Lower leg skin (tissue), 4 donors: ENCODE measurements at regions not wholly inside any gene's neighbourhood (a gene's known extent, or its start where the extent isn't known, plus 50 kb on each side); places are given as distances from the start of the nearest gene placed in this dataset.

ENCODE experiments used
- DNase-seq, 2 donors: peaks; one replicate each; pipeline ENCODE4 v3.0.0-alpha.2; 2019; ENCODE audit warnings: low spot score in 2 of 2
- H3K4me3 ChIP-seq: fragments of 200-600 bp; sonication (generic); 2 replicates; pipeline ENCODE4 v1.5.1; 2017; ENCODE audit warnings: mild to moderate bottlenecking, low read depth; ENCODE audit not compliant: poor library complexity, severe bottlenecking
- CTCF ChIP-seq, 3 donors: fragments of 450-650 bp; IDR thresholded peaks; one replicate each; pipeline ENCODE4 v1.5.1; 2016; ENCODE audit warnings: antibody characterized with exemption in 3 of 3, mild to moderate bottlenecking in 3 of 3, moderate library complexity in 2 of 3
- POLR2A ChIP-seq, 2 donors: fragments of 450-650 bp; IDR thresholded peaks; one replicate each; pipeline ENCODE4 v1.6.1; 2016 to 2017; ENCODE audit warnings: antibody characterized with exemption in 2 of 2, mild to moderate bottlenecking in 1 of 2, moderate library complexity in 1 of 2
- WGBS, 2 donors: methylation state at CpG; one replicate each; pipeline ENCODE4 v1.1.5; 2018; 5-methylcytosine and 5-hydroxymethylcytosine counted together
- intact Hi-C: fragments of 100-400 bp; cut with DNase I; formaldehyde crosslinking; loops from one replicate; pipeline ENCODE4 v1.15.0; 2023; ENCODE audit warnings: low total_unique reads

DNA sequence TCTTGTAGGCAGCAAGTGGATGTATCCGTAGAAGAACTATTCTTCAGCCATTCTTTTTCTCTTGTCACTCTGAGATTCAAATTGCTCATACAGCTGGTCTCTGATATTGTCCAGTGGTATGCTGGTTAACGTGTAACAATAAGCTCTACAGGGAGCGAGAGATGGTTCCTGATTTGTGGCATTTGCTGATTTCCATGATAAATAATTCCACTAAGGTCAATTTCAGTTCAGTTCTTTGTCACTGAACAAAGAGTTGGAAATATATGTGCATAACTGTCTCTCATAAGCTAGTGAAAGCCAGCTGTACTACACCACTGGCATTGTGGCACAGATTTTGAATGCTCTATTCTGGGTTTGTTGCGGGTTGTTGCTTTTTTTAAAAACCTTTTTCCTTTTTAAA is 131.7 kb downstream of the MTHFS start:
- intact Hi-C loops: no loop called here
- no peak for TF ChIP-seq POLR2A (IDR thresholded peaks at IDR 0.05)
- no peak for TF ChIP-seq CTCF (IDR thresholded peaks at IDR 0.05)
- WGBS, 2 donors: 76 to 89% methylated on average over 4 of the region's 4 CpGs
- no peak overlapping the region for H3K4me3 ChIP-seq
- DNase-seq: no peak

DNA sequence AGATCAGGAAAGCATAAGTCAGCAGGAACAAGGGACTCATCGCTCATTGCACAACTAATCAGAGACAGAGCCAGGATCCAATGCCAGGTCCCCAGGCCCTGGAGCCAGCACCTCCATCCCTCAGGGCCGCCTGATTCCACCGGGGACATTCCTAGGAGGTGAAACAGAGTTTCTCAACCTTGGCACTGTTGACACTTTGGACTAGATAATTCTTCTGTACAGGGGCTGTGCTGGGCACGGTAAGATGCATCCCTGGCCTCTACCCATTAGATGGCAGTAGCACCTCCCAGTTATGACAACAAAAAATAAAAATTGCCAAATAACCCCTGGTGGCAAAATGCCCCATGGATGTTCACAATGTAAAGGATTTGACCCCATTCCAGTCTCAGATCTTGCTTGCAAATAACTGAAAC is 127.7 kb downstream of the MTHFS start:
- TF ChIP-seq CTCF (IDR thresholded peaks at IDR 0.05) (no peak), POLR2A (IDR thresholded peaks at IDR 0.05) (no peak)
- H3K4me3 ChIP-seq: no peak overlapping the region
- WGBS, 2 donors: 32 to 56% methylated on average over 4 of the region's 4 CpGs
- no peak for DNase-seq
- intact Hi-C loops: no loop called here

DNA sequence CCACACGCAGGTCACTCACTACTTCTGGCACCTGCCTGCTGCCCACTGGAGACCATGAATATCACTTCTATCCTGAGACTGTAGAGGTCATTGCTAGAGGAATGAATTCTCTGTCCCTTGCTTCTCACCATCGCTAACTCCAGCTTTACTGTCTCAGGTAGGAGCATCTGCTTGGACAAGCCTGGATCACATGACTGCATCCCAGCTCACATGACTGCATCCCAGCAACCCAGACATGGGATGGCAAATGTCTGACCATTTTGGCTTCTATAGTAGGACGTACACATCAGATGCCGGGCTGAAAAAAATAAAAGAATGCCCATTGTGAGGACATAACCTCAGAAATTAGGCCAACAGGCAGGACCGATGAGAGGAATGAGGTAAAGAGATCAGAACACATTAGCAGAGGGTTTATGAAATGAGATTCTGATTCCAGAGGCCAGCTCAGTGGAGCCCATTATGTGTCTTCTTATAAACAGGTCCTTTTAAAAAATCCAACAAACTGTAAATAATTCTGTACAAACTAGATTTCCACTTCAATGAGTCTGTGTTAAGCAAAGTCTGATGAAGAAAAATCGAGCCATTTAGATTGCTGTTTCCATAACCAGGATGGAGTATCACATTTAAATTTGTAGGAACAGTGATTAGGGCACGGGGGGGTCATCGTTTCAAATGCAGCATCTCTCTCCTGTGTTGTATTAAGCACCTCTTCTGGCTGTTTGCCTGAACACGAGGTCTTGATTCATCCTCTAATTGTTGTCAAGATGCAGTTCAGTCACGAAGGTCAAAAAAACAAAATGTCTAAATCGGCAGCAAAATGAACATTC is 126.7 kb downstream of the MTHFS start:
- DNase-seq: no peak
- no peak overlapping the region for H3K4me3 ChIP-seq
- WGBS, 2 donors: 83 to 85% methylated on average over 11 of the region's 11 CpGs
- no peak for TF ChIP-seq POLR2A (IDR thresholded peaks at IDR 0.05)
- no peak for TF ChIP-seq CTCF (IDR thresholded peaks at IDR 0.05)
- intact Hi-C loops: no loop called here

- H3K4me3 ChIP-seq: no peak overlapping the region
- intact Hi-C loops: no loop called here
- WGBS, 2 donors: 93 to 94% methylated on average over 7 of the region's 7 CpGs
- TF ChIP-seq POLR2A (IDR thresholded peaks at IDR 0.05) (no peak), CTCF (IDR thresholded peaks at IDR 0.05) (no peak)
- no peak for DNase-seq
Observed at GRCh38 chr15:79773128-79773527, 123.7 kb downstream of the MTHFS start.

GRCh38 chr15:79775821-79776220 is 121.0 kb downstream of the MTHFS start:
- intact Hi-C loops: no loop called here
- TF ChIP-seq POLR2A (IDR thresholded peaks at IDR 0.05): no peak
- no peak for TF ChIP-seq CTCF (IDR thresholded peaks at IDR 0.05)
- H3K4me3 ChIP-seq: no peak overlapping the region
- 83 to 86% methylated on average over 2 of the region's 2 CpGs for WGBS, 2 donors
- no peak for DNase-seq

DNA sequence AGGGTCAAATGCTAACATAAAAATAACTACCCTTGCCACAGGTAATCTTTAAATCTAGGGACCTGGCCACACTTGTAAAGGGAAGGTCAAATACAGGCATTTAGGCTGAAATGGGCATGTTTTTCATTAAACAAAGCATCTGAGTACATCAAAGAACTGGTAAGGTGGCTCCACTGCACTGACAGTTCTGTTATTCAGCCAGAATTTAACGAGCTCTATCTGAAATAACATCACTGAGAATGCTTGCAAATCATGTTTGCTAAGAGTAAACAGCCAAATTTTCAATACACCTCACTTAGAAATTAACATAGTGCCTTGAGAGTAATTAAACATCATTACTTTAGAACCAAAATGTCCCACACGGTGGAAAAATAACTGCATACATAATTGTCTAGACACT is 118.9 kb downstream of the MTHFS start:
- TF ChIP-seq CTCF (IDR thresholded peaks at IDR 0.05) (no peak), POLR2A (IDR thresholded peaks at IDR 0.05) (no peak)
- no peak overlapping the region for H3K4me3 ChIP-seq
- DNase-seq: no peak
- intact Hi-C loops: no loop called here
- 38 to 55% methylated on average over 2 of the region's 2 CpGs for WGBS, 2 donors
